GM21825 (cell line): ENCODE measurements at regions not wholly inside any gene's neighbourhood (a gene's known extent, or its start where the extent isn't known, plus 50 kb on each side); places are given as distances from the start of the nearest gene placed in this dataset.
A peak's percentile ranks its signal among the peaks of the same experiment; 100 is the strongest.

ENCODE experiments used
- ATAC-seq: cut with Tn5 transposase; IDR thresholded peaks from one replicate; pipeline ENCODE4 v1.9.1; 2021; ENCODE audit warnings: mild to moderate bottlenecking, moderate library complexity; ENCODE audit not compliant: unreplicated experiment

GRCh38 chr10:88122576-88122975 is 259.2 kb downstream of the PTEN start:
- ATAC-seq = no peak

GRCh38 chr10:88125766-88126165 is 262.3 kb downstream of the PTEN start:
- ATAC-seq = no peak

- ATAC-seq = no peak
These were observed 263.3 kb downstream of the PTEN start for GRCh38 chr10:88126699-88127098.

- ATAC-seq = no peak
These were observed 263.8 kb downstream of the PTEN start for GRCh38 chr10:88127269-88127668.

GRCh38 chr10:88127766-88128165 is 264.3 kb downstream of the PTEN start:
- no peak for ATAC-seq

- no peak for ATAC-seq
These were observed 265.6 kb downstream of the PTEN start for GRCh38 chr10:88129013-88129412.

GRCh38 chr10:88130912-88131311 is 267.5 kb downstream of the PTEN start:
- ATAC-seq = no peak

GRCh38 chr10:88131511-88132139 is 268.2 kb downstream of the PTEN start:
- no peak for ATAC-seq

- ATAC-seq = no peak
These were observed 273.3 kb downstream of the PTEN start for GRCh38 chr10:88136712-88137111.

GRCh38 chr10:88138319-88138848 is 275.0 kb downstream of the PTEN start:
- ATAC-seq = peak; percentile 82

- no peak for ATAC-seq
These were observed 283.8 kb downstream of the PTEN start for GRCh38 chr10:88147000-88147798.

GRCh38 chr10:88149906-88150305 is 286.5 kb downstream of the PTEN start:
- ATAC-seq = no peak

- ATAC-seq = no peak
These were observed 286.9 kb downstream of the PTEN start for GRCh38 chr10:88150339-88150738.

- ATAC-seq = peak; percentile 80
These were observed 289.3 kb downstream of the PTEN start for GRCh38 chr10:88152728-88153133.

- no peak for ATAC-seq
These were observed 291.3 kb downstream of the PTEN start for GRCh38 chr10:88154596-88155250.

- ATAC-seq = no peak
These were observed 292.9 kb downstream of the PTEN start for GRCh38 chr10:88156341-88156740.

GRCh38 chr10:88157981-88158465 is 294.6 kb downstream of the PTEN start:
- ATAC-seq = no peak

- ATAC-seq = no peak
These were observed 295.2 kb downstream of the PTEN start for GRCh38 chr10:88158526-88159122.

GRCh38 chr10:88159127-88159829 is 295.9 kb downstream of the PTEN start:
- no peak for ATAC-seq

GRCh38 chr10:88161070-88161469 is 297.6 kb downstream of the PTEN start:
- no peak for ATAC-seq

GRCh38 chr10:88161756-88162155 is 298.3 kb downstream of the PTEN start:
- no peak for ATAC-seq
